ENCODE measurements at regions not wholly inside any gene's neighbourhood (a gene's known extent, or its start where the extent isn't known, plus 50 kb on each side); places are given as distances from the start of the nearest gene placed in this dataset.

GRCh38 chr12:93113317-93114006 is 184.4 kb upstream of the EEA1 start (continued):
- no peak for TF ChIP-seq YY1 (IDR thresholded peaks at IDR 0.05; ENCODE audit: low read depth, low read length)
- TF ChIP-seq EZH2 (IDR thresholded peaks at IDR 0.05; ENCODE audit: low read depth, low read length, severe bottlenecking), result no peak
- no peak for TF ChIP-seq SP1 (IDR thresholded peaks at IDR 0.05; ENCODE audit: low read depth, low read length)

Measured in H1 (cell line).